ENCODE measurements at regions not wholly inside any gene's neighbourhood (a gene's known extent, or its start where the extent isn't known, plus 50 kb on each side); places are given as distances from the start of the nearest gene placed in this dataset.

- no peak for DNase-seq (ENCODE audit: low read depth in 3 of 3, low spot score in 1 of 3)
Measured at GRCh38 chr2:129299756-129300155, 679.7 kb upstream of the RAB6C start.

- DNase-seq (ENCODE audit: low read depth in 3 of 3, low spot score in 1 of 3) = no peak
Measured at GRCh38 chr2:129300456-129300855, 679.0 kb upstream of the RAB6C start.

- no peak for DNase-seq (ENCODE audit: low read depth in 3 of 3, low spot score in 1 of 3)
Measured at GRCh38 chr2:129301431-129301913, 678.0 kb upstream of the RAB6C start.

- no peak for DNase-seq (ENCODE audit: low read depth in 3 of 3, low spot score in 1 of 3)
Measured at GRCh38 chr2:129302106-129302505, 677.4 kb upstream of the RAB6C start.

GRCh38 chr2:129302561-129303183 is 676.8 kb upstream of the RAB6C start:
- no peak for DNase-seq (ENCODE audit: low read depth in 3 of 3, low spot score in 1 of 3)

- DNase-seq (ENCODE audit: low read depth in 3 of 3, low spot score in 1 of 3) = no peak
Measured at GRCh38 chr2:129314120-129314519, 665.3 kb upstream of the RAB6C start.

GRCh38 chr2:129318581-129319421 is 660.7 kb upstream of the RAB6C start:
- no peak for DNase-seq (ENCODE audit: low read depth in 3 of 3, low spot score in 1 of 3)

GRCh38 chr2:129319422-129319717 is 660.1 kb upstream of the RAB6C start:
- DNase-seq (ENCODE audit: low read depth in 3 of 3, low spot score in 1 of 3) = no peak

- DNase-seq (ENCODE audit: low read depth in 3 of 3, low spot score in 1 of 3) = no peak
Measured at GRCh38 chr2:129320288-129320687, 659.2 kb upstream of the RAB6C start.

- no peak for DNase-seq (ENCODE audit: low read depth in 3 of 3, low spot score in 1 of 3)
Measured at GRCh38 chr2:129324349-129324748, 655.1 kb upstream of the RAB6C start.

- no peak for DNase-seq (ENCODE audit: low read depth in 3 of 3, low spot score in 1 of 3)
Measured at GRCh38 chr2:129325151-129325550, 654.3 kb upstream of the RAB6C start.

- no peak for DNase-seq (ENCODE audit: low read depth in 3 of 3, low spot score in 1 of 3)
Measured at GRCh38 chr2:129329574-129329973, 649.9 kb upstream of the RAB6C start.

GRCh38 chr2:129330504-129330903 is 649.0 kb upstream of the RAB6C start:
- no peak for DNase-seq (ENCODE audit: low read depth in 3 of 3, low spot score in 1 of 3)

GRCh38 chr2:129331638-129332037 is 647.8 kb upstream of the RAB6C start:
- no peak for DNase-seq (ENCODE audit: low read depth in 3 of 3, low spot score in 1 of 3)

GRCh38 chr2:129334128-129334527 is 645.3 kb upstream of the RAB6C start:
- no peak for DNase-seq (ENCODE audit: low read depth in 3 of 3, low spot score in 1 of 3)

- DNase-seq (ENCODE audit: low read depth in 3 of 3, low spot score in 1 of 3) = no peak
Measured at GRCh38 chr2:129334696-129335410, 644.6 kb upstream of the RAB6C start.

GRCh38 chr2:129336276-129336675 is 643.2 kb upstream of the RAB6C start:
- DNase-seq (ENCODE audit: low read depth in 3 of 3, low spot score in 1 of 3) = no peak

GRCh38 chr2:129337076-129337475 is 642.4 kb upstream of the RAB6C start:
- no peak for DNase-seq (ENCODE audit: low read depth in 3 of 3, low spot score in 1 of 3)

GRCh38 chr2:129345540-129345939 is 633.9 kb upstream of the RAB6C start:
- no peak for DNase-seq (ENCODE audit: low read depth in 3 of 3, low spot score in 1 of 3)

GRCh38 chr2:129347486-129348217 is 631.8 kb upstream of the RAB6C start:
- no peak for DNase-seq (ENCODE audit: low read depth in 3 of 3, low spot score in 1 of 3)

GRCh38 chr2:129354631-129355030 is 624.8 kb upstream of the RAB6C start:
- DNase-seq (ENCODE audit: low read depth in 3 of 3, low spot score in 1 of 3) = no peak

Data from stimulated activated CD4-positive, alpha-beta T cell treated with anti-CD3 and anti-CD28 coated beads, TNF-alpha, amount 100 ng/mL, for 1 hour (primary cell).